K562 (cell line): ENCODE measurements at regions not wholly inside any gene's neighbourhood (a gene's known extent, or its start where the extent isn't known, plus 50 kb on each side); places are given as distances from the start of the nearest gene placed in this dataset.

Source experiments
- CBFA2T2 ChIP-seq: fragments of 450-650 bp; conservative IDR thresholded peaks from 2 replicates; pipeline ENCODE4 v1.6.1; 2017; ENCODE audit warnings: mild to moderate bottlenecking
- FOXA1 ChIP-seq: fragments of 450-650 bp; IDR thresholded peaks from 2 replicates; pipeline ENCODE4 v1.6.1; 2016; ENCODE audit warnings: mild to moderate bottlenecking, borderline replicate concordance
- HDAC1 ChIP-seq, 2 experiments: fragments of 450-650 bp; IDR thresholded peaks; 2 replicates each; pipeline ENCODE4 v1.6.1; 2016 to 2017; ENCODE audit warnings: inconsistent platforms in 1 of 2, mild to moderate bottlenecking in 1 of 2, moderate library complexity in 1 of 2
- HNRNPL ChIP-seq: fragments of 200-400 bp; formaldehyde crosslinking; IDR thresholded peaks from 2 replicates; pipeline ENCODE4 v1.6.1; 2017; ENCODE audit warnings: low read depth, mild to moderate bottlenecking, low read length
- KLF10 ChIP-seq: fragments of 250-450 bp; sonication (Bioruptor Pico); IDR thresholded peaks from 2 replicates; pipeline ENCODE4 v1.6.1; 2021; ENCODE audit warnings: matching md5 sums
- MAFG ChIP-seq: fragments of 450-650 bp; conservative IDR thresholded peaks from 2 replicates; pipeline ENCODE4 v1.6.1; 2016; ENCODE audit warnings: missing genetic modification characterization, missing compliant biosample characterization
- MXD1 ChIP-seq: fragments of 250-450 bp; sonication (Bioruptor Pico); IDR thresholded peaks from 2 replicates; pipeline ENCODE4 v1.8.0; 2021; ENCODE audit warnings: borderline replicate concordance, mild to moderate bottlenecking, moderate library complexity; ENCODE audit not compliant: poor library complexity, severe bottlenecking
- POLR3A ChIP-seq: IDR thresholded peaks from 2 replicates; pipeline ENCODE4 v1.6.1; 2011; ENCODE audit warnings: borderline replicate concordance, mild to moderate bottlenecking, moderate library complexity; ENCODE audit not compliant: insufficient read length, insufficient read depth; ENCODE audit errors: extremely low read depth
- RFX7 ChIP-seq: fragments of 250-450 bp; sonication (Bioruptor Pico); IDR thresholded peaks from 2 replicates; pipeline ENCODE4 v1.5.1; 2021; ENCODE audit warnings: mild to moderate bottlenecking
- SRSF9 ChIP-seq: fragments of 200-400 bp; formaldehyde crosslinking; IDR thresholded peaks from 2 replicates; pipeline ENCODE4 v1.6.1; 2017; ENCODE audit warnings: low read depth, low read length, borderline replicate concordance
- ZNF175 ChIP-seq: fragments of 200-800 bp; sonication (Bioruptor generic); IDR thresholded peaks from 2 replicates; pipeline ENCODE4 v1.6.1; 2016; ENCODE audit warnings: low read depth, mild to moderate bottlenecking, missing genetic modification characterization, missing compliant biosample characterization
- ZNF347 ChIP-seq: fragments of 450-650 bp; formaldehyde crosslinking; IDR thresholded peaks from 2 replicates; pipeline ENCODE4 v1.4.0; 2020; ENCODE audit warnings: low read depth, mild to moderate bottlenecking, moderate library complexity
- ZNF407 ChIP-seq: fragments of 450-650 bp; IDR thresholded peaks from 2 replicates; pipeline ENCODE4 v1.6.1; 2016; ENCODE audit warnings: low read depth
- ZNF583 ChIP-seq: fragments of 250-450 bp; sonication (Bioruptor Pico); IDR thresholded peaks from 2 replicates; pipeline ENCODE4 v1.4.0; 2020
- ZNF699 ChIP-seq: fragments of 250-450 bp; sonication (Bioruptor Pico); IDR thresholded peaks from 2 replicates; pipeline ENCODE4 v1.8.0; 2021; ENCODE audit warnings: mild to moderate bottlenecking, moderate library complexity; ENCODE audit not compliant: insufficient replicate concordance
- ZNF79 ChIP-seq: fragments of 250-450 bp; sonication (Bioruptor Pico); IDR thresholded peaks from 2 replicates; pipeline ENCODE4 v1.4.0; 2020; ENCODE audit warnings: low read depth, mild to moderate bottlenecking, moderate library complexity
- ZNF830 ChIP-seq: fragments of 250-450 bp; sonication (Bioruptor Pico); IDR thresholded peaks from 2 replicates; pipeline ENCODE4 v1.5.0; 2021; ENCODE audit warnings: mild to moderate bottlenecking
- TF ChIP-seq, protein P1 (sequence below): fragments of 250-450 bp; sonication (Bioruptor Pico); IDR thresholded peaks from 2 replicates; pipeline ENCODE4 v1.5.0; 2021
- TF ChIP-seq, protein P2 (sequence below): fragments of 450-650 bp; IDR thresholded peaks from 2 replicates; pipeline ENCODE4 v1.7.0; 2016; ENCODE audit warnings: borderline replicate concordance

- TF ChIP-seq ZNF407 (no peak), ZNF175 (no peak), RFX7 (CRISPR knock-in tag) (no peak), MAFG (tag) (peak; percentile 90), KLF10 (CRISPR knock-in tag) (no peak), CBFA2T2 (no peak), SRSF9 (no peak), ZNF347 (CRISPR knock-in tag) (no peak), ZNF79 (no peak), MXD1 (CRISPR knock-in tag) (no peak), HDAC1 (IDR thresholded peaks at IDR 0.05) (peak in 1 of 2 experiments; percentile 59; a peak in 1 of 4 replicates), ZNF830 (CRISPR knock-in tag) (no peak), ZNF699 (no peak), FOXA1 (peak; percentile 44; the same call in 1 of the 2 replicates), HNRNPL (no peak), ZNF583 (CRISPR knock-in tag) (no peak), POLR3A (no peak)
- TF ChIP-seq, protein P1, sequence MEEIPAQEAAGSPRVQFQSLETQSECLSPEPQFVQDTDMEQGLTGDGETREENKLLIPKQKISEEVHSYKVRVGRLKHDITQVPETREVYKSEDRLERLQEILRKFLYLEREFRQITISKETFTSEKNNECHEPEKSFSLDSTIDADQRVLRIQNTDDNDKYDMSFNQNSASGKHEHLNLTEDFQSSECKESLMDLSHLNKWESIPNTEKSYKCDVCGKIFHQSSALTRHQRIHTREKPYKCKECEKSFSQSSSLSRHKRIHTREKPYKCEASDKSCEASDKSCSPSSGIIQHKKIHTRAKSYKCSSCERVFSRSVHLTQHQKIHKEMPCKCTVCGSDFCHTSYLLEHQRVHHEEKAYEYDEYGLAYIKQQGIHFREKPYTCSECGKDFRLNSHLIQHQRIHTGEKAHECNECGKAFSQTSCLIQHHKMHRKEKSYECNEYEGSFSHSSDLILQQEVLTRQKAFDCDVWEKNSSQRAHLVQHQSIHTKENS (CRISPR knock-in tag) = no peak
- TF ChIP-seq, protein P2, sequence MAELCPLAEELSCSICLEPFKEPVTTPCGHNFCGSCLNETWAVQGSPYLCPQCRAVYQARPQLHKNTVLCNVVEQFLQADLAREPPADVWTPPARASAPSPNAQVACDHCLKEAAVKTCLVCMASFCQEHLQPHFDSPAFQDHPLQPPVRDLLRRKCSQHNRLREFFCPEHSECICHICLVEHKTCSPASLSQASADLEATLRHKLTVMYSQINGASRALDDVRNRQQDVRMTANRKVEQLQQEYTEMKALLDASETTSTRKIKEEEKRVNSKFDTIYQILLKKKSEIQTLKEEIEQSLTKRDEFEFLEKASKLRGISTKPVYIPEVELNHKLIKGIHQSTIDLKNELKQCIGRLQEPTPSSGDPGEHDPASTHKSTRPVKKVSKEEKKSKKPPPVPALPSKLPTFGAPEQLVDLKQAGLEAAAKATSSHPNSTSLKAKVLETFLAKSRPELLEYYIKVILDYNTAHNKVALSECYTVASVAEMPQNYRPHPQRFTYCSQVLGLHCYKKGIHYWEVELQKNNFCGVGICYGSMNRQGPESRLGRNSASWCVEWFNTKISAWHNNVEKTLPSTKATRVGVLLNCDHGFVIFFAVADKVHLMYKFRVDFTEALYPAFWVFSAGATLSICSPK = no peak
Observed at GRCh38 chr6:118761645-118762044, 110.3 kb upstream of the CEP85L start (continued).
